ENCODE measurements at regions not wholly inside any gene's neighbourhood (a gene's known extent, or its start where the extent isn't known, plus 50 kb on each side); places are given as distances from the start of the nearest gene placed in this dataset.
A peak's percentile ranks its signal among the peaks of the same experiment; 100 is the strongest.

GRCh38 chr9:109914280-109915027, 134.5 kb downstream of the PALM2AKAP2 start:
- no peak for DNase-seq

GRCh38 chr9:109916316-109916715, 136.3 kb downstream of the PALM2AKAP2 start:
- DNase-seq: no peak

- DNase-seq: no peak
Measured at GRCh38 chr9:109918339-109919163, 138.6 kb downstream of the PALM2AKAP2 start.

- DNase-seq: no peak
Measured at GRCh38 chr9:109919736-109920408, 139.9 kb downstream of the PALM2AKAP2 start.

GRCh38 chr9:109922617-109923470, 142.8 kb downstream of the PALM2AKAP2 start:
- DNase-seq: peak; percentile 55

GRCh38 chr9:109923471-109923760, 143.4 kb downstream of the PALM2AKAP2 start:
- DNase-seq: no peak

GRCh38 chr9:109923806-109924205, 143.8 kb downstream of the PALM2AKAP2 start:
- peak; percentile 89 for DNase-seq

GRCh38 chr9:109925799-109926198, 145.8 kb downstream of the PALM2AKAP2 start:
- DNase-seq: no peak

GRCh38 chr9:109926421-109926869, 146.4 kb downstream of the PALM2AKAP2 start:
- DNase-seq: no peak

- DNase-seq: no peak
Measured at GRCh38 chr9:109931623-109932022, 151.6 kb downstream of the PALM2AKAP2 start.

- no peak for DNase-seq
Measured at GRCh38 chr9:109934136-109934856, 154.3 kb downstream of the PALM2AKAP2 start.

GRCh38 chr9:109934857-109935215, 154.8 kb downstream of the PALM2AKAP2 start:
- no peak for DNase-seq

GRCh38 chr9:109935406-109936087, 155.5 kb downstream of the PALM2AKAP2 start:
- no peak for DNase-seq

GRCh38 chr9:109937861-109938453, 158.0 kb downstream of the PALM2AKAP2 start:
- DNase-seq: no peak

- no peak for DNase-seq
Measured at GRCh38 chr9:109939698-109940342, 159.8 kb downstream of the PALM2AKAP2 start.

GRCh38 chr9:109940561-109940960, 160.6 kb downstream of the PALM2AKAP2 start:
- DNase-seq: no peak

- no peak for DNase-seq
Measured at GRCh38 chr9:109941771-109942170, 161.8 kb downstream of the PALM2AKAP2 start.

- DNase-seq: no peak
Measured at GRCh38 chr9:109945573-109945972, 165.6 kb downstream of the PALM2AKAP2 start.

GRCh38 chr9:109948453-109948852, 168.5 kb downstream of the PALM2AKAP2 start:
- no peak for DNase-seq

GRCh38 chr9:109950710-109951443, 170.9 kb downstream of the PALM2AKAP2 start:
- DNase-seq: no peak
